GM23338 (cell line): ENCODE measurements at regions not wholly inside any gene's neighbourhood (a gene's known extent, or its start where the extent isn't known, plus 50 kb on each side); places are given as distances from the start of the nearest gene placed in this dataset.

ENCODE experiments used
- ATAC-seq: fragments of 200-7000 bp; cut with Tn5 transposase; 3 replicates; pipeline ENCODE4 v1.9.1; 2020
- DNase-seq: peaks from one replicate; pipeline ENCODE4 v3.0.0-alpha.2; 2015; ENCODE audit warnings: low spot score
- H2AFZ ChIP-seq: fragments of 200-600 bp; sonication (generic); 2 replicates; pipeline ENCODE4 v1.8.0; 2016; ENCODE audit warnings: antibody characterized with exemption, mild to moderate bottlenecking, moderate library complexity
- H3F3A ChIP-seq: fragments of 200-600 bp; sonication (generic); replicated peaks from 2 replicates; pipeline ENCODE4 v1.8.0; 2017; ENCODE audit warnings: antibody characterized with exemption, mixed run types, low read depth
- H3K27ac ChIP-seq: fragments of 200-600 bp; sonication (generic); 2 replicates; pipeline ENCODE4 v1.6.1; 2016; ENCODE audit warnings: low read depth
- H3K27me3 ChIP-seq: fragments of 200-600 bp; sonication (generic); 2 replicates; pipeline ENCODE4 v1.8.0; 2016; ENCODE audit warnings: mild to moderate bottlenecking, mixed run types, moderate library complexity; ENCODE audit not compliant: insufficient read depth
- H3K36me3 ChIP-seq: fragments of 200-600 bp; sonication (generic); 2 replicates; pipeline ENCODE4 v1.8.0; 2016; ENCODE audit warnings: mild to moderate bottlenecking; ENCODE audit not compliant: insufficient read depth
- H3K4me1 ChIP-seq: fragments of 200-600 bp; sonication (generic); 2 replicates; pipeline ENCODE4 v1.8.0; 2016; ENCODE audit warnings: mild to moderate bottlenecking, moderate library complexity; ENCODE audit not compliant: insufficient read depth
- H3K4me2 ChIP-seq: fragments of 200-600 bp; sonication (generic); 2 replicates; pipeline ENCODE4 v1.7.1; 2017; ENCODE audit warnings: mixed run types
- H3K4me3 ChIP-seq: fragments of 200-600 bp; sonication (generic); 2 replicates; pipeline ENCODE4 v1.6.1; 2016; ENCODE audit warnings: mixed run types
- H3K79me2 ChIP-seq: fragments of 200-600 bp; sonication (generic); replicated peaks from 2 replicates; pipeline ENCODE4 v1.8.0; 2017; ENCODE audit warnings: mild to moderate bottlenecking; ENCODE audit not compliant: insufficient read depth
- H3K9me2 ChIP-seq: fragments of 200-600 bp; sonication (generic); 2 replicates; pipeline ENCODE4 v1.8.0; 2017; ENCODE audit not compliant: insufficient read depth
- H4K20me1 ChIP-seq: fragments of 200-600 bp; sonication (generic); replicated peaks from 2 replicates; pipeline ENCODE4 v1.8.0; 2017; ENCODE audit warnings: mild to moderate bottlenecking; ENCODE audit not compliant: insufficient read depth
- H3K27ac Mint-ChIP-seq: 2 replicates; pipeline ENCODE4 v1.8.0; 2020; ENCODE audit warnings: inconsistent platforms, mild to moderate bottlenecking, moderate library complexity, mixed read lengths
- H3K27me3 Mint-ChIP-seq: 3 replicates; pipeline ENCODE4 v1.8.0; 2022; ENCODE audit warnings: low read depth, mild to moderate bottlenecking, moderate library complexity, mixed read lengths, inconsistent platforms; ENCODE audit not compliant: insufficient read depth, poor library complexity
- H3K36me3 Mint-ChIP-seq: 3 replicates; pipeline ENCODE4 v1.8.0; 2021; ENCODE audit warnings: low read depth, mild to moderate bottlenecking, inconsistent platforms, moderate library complexity, mixed read lengths
- H3K4me1 Mint-ChIP-seq: 3 replicates; pipeline ENCODE4 v1.8.0; 2020; ENCODE audit warnings: mild to moderate bottlenecking, inconsistent platforms, mixed read lengths
- H3K4me3 Mint-ChIP-seq: 3 replicates; pipeline ENCODE4 v1.8.0; 2021; ENCODE audit warnings: moderate library complexity, mild to moderate bottlenecking, inconsistent platforms, mixed read lengths
- H3K9me3 Mint-ChIP-seq: 3 replicates; pipeline ENCODE4 v1.8.0; 2020; ENCODE audit warnings: moderate library complexity, mild to moderate bottlenecking, inconsistent platforms, mixed read lengths
- CTCF ChIP-seq, 2 experiments: fragments of 200-600 bp in 1 of 2; sonication (generic) in 1 of 2; conservative IDR thresholded peaks; 2 replicates each; pipeline versions ENCODE4 v1.5.1 to v1.6.1; 2016 to 2017; ENCODE audit warnings: antibody characterized with exemption in 2 of 2, low read depth in 2 of 2, mild to moderate bottlenecking in 2 of 2, moderate library complexity in 1 of 2
- REST ChIP-seq: IDR thresholded peaks from one replicate; pipeline ENCODE4 v1.6.1; 2018; ENCODE audit warnings: antibody characterized with exemption; ENCODE audit not compliant: unreplicated experiment
- ZNF114 ChIP-seq: fragments of 250-450 bp; sonication (Bioruptor Pico); IDR thresholded peaks from 2 replicates; pipeline ENCODE4 v1.5.0; 2020; ENCODE audit warnings: mild to moderate bottlenecking, moderate library complexity
- ZNF331 ChIP-seq: fragments of 250-450 bp; sonication (Bioruptor Pico); IDR thresholded peaks from 2 replicates; pipeline ENCODE4 v1.5.0; 2020; ENCODE audit warnings: low read depth, mild to moderate bottlenecking, moderate library complexity
- ZNF462 ChIP-seq: fragments of 250-450 bp; sonication (Bioruptor Pico); IDR thresholded peaks from 2 replicates; pipeline ENCODE4 v1.5.0; 2020; ENCODE audit warnings: mild to moderate bottlenecking, moderate library complexity

- Mint-ChIP-seq H3K9me3 (no peaks in the 10 kb centered on the region), H3K4me3 (no peak overlapping the region), H3K27ac (no peak overlapping the region), H3K4me1 (peaks cover 4% of the 10 kb centered on the region; the same call in 1 of the 3 replicates), H3K27me3 (no peaks in the 10 kb centered on the region), H3K36me3 (no peaks in the 10 kb centered on the region)
- Histone ChIP-seq H4K20me1 (no peaks in the 10 kb centered on the region), H3K4me1 (no peaks in the 10 kb centered on the region), H2AFZ (no peak overlapping the region; the same call in 1 of the 2 replicates), H3K9me2 (0 out of 2 replicates have a peak, but pooled peaks cover 3% of the 10 kb centered on the region), H3K36me3 (no peaks in the 10 kb centered on the region), H3K4me3 (no peak overlapping the region), H3K79me2 (no peaks in the 10 kb centered on the region), H3K27me3 (no peaks in the 10 kb centered on the region), H3K27ac (no peak overlapping the region), H3K4me2 (no peak overlapping the region), H3F3A (no peaks in the 10 kb centered on the region)
- TF ChIP-seq ZNF462 (CRISPR knock-in tag) (no peak), ZNF331 (CRISPR knock-in tag) (no peak), ZNF114 (CRISPR knock-in tag) (no peak), REST (no peak), CTCF (conservative IDR thresholded peaks at IDR 0.05; ENCODE audit: low read depth in 2 of 2) (no peak)
- DNase-seq (no peak), ATAC-seq (no peak)
Measured at GRCh38 chr6:91094806-91095475, 508.1 kb upstream of the MAP3K7 start.
